Activated naive CD8-positive, alpha-beta T cell treated with anti-CD3 and anti-CD28 coated beads, Interleukin-2, amount 10 ng/mL, durations not matched to agents 7 days and 5 days (primary cell): ENCODE measurements at regions not wholly inside any gene's neighbourhood (a gene's known extent, or its start where the extent isn't known, plus 50 kb on each side); places are given as distances from the start of the nearest gene placed in this dataset.

Experiments
- ATAC-seq: fragments of 150-1000 bp; cut with Tn5 transposase; one replicate; pipeline ENCODE4 v1.10.0; 2021; ENCODE audit warnings: low read depth, moderate library complexity
- POLR2A ChIA-PET: fragments of 350-600 bp; sonication (Branson Sonifier 250); formaldehyde crosslinking; loops from one replicate; lab custom pipeline; 2021; ENCODE audit warnings: antibody characterized with exemption; lab: Charles Lee
- DNase-seq: peaks from one replicate; pipeline ENCODE4 v3.0.0; 2021
- H3K27ac Mint-ChIP-seq: one replicate; pipeline ENCODE4 v1.8.0; 2022; ENCODE audit warnings: mild to moderate bottlenecking, mixed read lengths
- H3K27me3 Mint-ChIP-seq: one replicate; pipeline ENCODE4 v1.8.0; 2022; ENCODE audit warnings: mild to moderate bottlenecking, moderate library complexity, mixed read lengths
- H3K36me3 Mint-ChIP-seq: one replicate; pipeline ENCODE4 v1.8.0; 2021; ENCODE audit warnings: mild to moderate bottlenecking, mixed read lengths
- H3K4me1 Mint-ChIP-seq: one replicate; pipeline ENCODE4 v1.8.0; 2021; ENCODE audit warnings: mixed read lengths
- H3K4me3 Mint-ChIP-seq: one replicate; pipeline ENCODE4 v1.8.0; 2022; ENCODE audit warnings: mild to moderate bottlenecking, moderate library complexity, mixed read lengths
- H3K9me3 Mint-ChIP-seq: one replicate; pipeline ENCODE4 v1.8.0; 2021; ENCODE audit warnings: mixed read lengths

GRCh38 chr5:8861764-8862163 lies 684.1 kb downstream of the SEMA5A start:
- no peak overlapping the region for H3K27ac Mint-ChIP-seq
- H3K4me1 Mint-ChIP-seq: no peaks in the 10 kb centered on the region
- H3K9me3 Mint-ChIP-seq: no peaks in the 10 kb centered on the region
- DNase-seq: no peak
- POLR2A ChIA-PET: no interaction called here
- no peaks in the 10 kb centered on the region for H3K36me3 Mint-ChIP-seq
- no peaks in the 10 kb centered on the region for H3K27me3 Mint-ChIP-seq
- H3K4me3 Mint-ChIP-seq: no peak overlapping the region
- no peak for ATAC-seq

DNA sequence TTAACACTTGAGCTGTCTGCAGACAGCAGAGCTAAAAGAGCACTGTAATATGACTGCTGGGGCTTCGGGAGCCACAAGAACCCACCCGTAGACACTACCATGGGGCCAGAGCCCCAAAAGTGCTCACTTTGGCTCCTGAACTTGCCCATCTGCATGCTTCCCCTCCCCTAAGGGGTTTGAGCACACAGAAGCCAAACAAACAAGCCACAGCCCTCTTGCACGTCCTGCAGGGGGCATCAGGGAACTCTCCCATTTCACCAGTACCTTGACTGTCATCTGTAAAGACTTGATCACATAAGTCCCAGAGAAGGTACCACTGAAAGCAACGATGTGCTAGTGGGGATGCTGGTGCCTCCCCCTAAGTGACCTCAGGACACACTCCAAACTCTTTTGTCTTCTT lies 681.8 kb downstream of the SEMA5A start:
- H3K9me3 Mint-ChIP-seq: no peaks in the 10 kb centered on the region

DNA sequence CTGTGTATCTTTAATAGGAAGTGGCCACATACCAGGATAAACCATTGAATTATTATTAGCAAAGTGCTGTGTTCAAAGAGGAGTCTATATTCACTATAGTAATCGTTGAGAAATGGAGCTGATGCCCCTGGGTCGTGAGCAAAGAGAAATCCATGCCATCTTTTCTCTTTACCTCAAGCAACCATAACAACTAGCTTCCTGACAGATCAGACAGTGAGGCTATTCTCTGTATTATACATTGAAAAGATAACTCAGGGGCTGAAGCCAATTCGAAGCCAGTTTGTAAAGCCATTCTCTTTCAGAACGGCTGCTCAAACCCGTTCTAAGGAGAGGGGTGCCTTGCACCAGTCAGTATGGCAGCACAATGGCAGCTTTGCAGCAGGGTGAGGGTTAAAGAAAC lies 680.6 kb downstream of the SEMA5A start:
- no peaks in the 10 kb centered on the region for H3K36me3 Mint-ChIP-seq
- no peak overlapping the region for H3K27ac Mint-ChIP-seq
- POLR2A ChIA-PET: no interaction called here
- H3K4me3 Mint-ChIP-seq: no peak overlapping the region
- H3K4me1 Mint-ChIP-seq: no peaks in the 10 kb centered on the region
- H3K27me3 Mint-ChIP-seq: no peaks in the 10 kb centered on the region
- H3K9me3 Mint-ChIP-seq: no peaks in the 10 kb centered on the region
- DNase-seq (no peak), ATAC-seq (no peak)

More for the DNA sequence above, 681.8 kb downstream of the SEMA5A start:
- ATAC-seq (no peak), DNase-seq (no peak)
- H3K27ac Mint-ChIP-seq: no peak overlapping the region
- H3K36me3 Mint-ChIP-seq: no peaks in the 10 kb centered on the region
- no peaks in the 10 kb centered on the region for H3K27me3 Mint-ChIP-seq
- POLR2A ChIA-PET: no interaction called here
- H3K4me3 Mint-ChIP-seq: no peak overlapping the region
- no peaks in the 10 kb centered on the region for H3K4me1 Mint-ChIP-seq

GRCh38 chr5:8865686-8866374 lies 680.0 kb downstream of the SEMA5A start:
- Mint-ChIP-seq H3K9me3 (no peaks in the 10 kb centered on the region), H3K27ac (no peak overlapping the region), H3K4me1 (no peaks in the 10 kb centered on the region), H3K36me3 (no peaks in the 10 kb centered on the region), H3K27me3 (no peaks in the 10 kb centered on the region), H3K4me3 (no peak overlapping the region)
- ATAC-seq (no peak), DNase-seq (no peak)
- POLR2A ChIA-PET: no interaction called here

DNA sequence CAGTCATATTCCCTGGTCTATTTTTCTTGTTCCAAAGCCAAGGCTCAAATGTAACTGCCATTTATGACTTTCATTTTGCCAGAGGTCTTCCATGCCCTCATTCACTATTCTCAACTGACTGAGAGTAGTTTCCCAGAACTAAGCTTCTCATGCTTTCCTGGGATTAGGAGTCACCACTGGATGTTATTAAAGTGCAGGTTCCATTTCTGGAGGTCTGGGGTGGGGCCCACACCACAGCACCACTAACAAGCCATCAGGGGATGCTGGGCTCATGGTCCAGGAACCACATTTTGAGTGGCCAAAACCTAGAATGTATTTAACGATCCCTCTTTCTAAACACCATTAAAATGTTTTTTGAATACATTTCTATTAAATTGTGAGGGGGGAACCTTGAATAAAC lies 677.6 kb downstream of the SEMA5A start:
- no peak overlapping the region for H3K27ac Mint-ChIP-seq
- no peaks in the 10 kb centered on the region for H3K27me3 Mint-ChIP-seq
- ATAC-seq (no peak), DNase-seq (no peak)
- no peaks in the 10 kb centered on the region for H3K4me1 Mint-ChIP-seq
- no peak overlapping the region for H3K4me3 Mint-ChIP-seq
- H3K36me3 Mint-ChIP-seq: no peaks in the 10 kb centered on the region
- POLR2A ChIA-PET: no interaction called here
- peaks cover 2% of the 10 kb centered on the region for H3K9me3 Mint-ChIP-seq

DNA sequence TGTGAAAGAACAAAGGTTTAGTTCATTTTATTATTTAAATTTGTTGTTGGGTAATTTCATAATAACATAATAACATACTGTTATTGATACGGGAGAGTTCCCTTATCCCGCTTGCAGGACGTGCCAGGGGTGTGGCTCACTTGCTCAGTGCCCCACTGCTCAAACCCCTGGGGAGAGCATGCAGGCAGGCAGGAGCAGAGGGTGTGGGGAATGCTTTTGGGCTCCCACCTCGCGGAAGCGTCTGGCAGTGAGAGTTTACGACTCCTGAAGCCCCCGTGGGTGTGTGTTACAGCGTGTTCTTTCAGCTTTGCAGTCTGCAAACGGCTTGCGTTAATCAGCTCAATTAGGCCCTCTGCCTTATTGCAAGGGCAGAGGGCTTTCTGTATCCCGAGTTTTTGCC lies 675.9 kb downstream of the SEMA5A start:
- peaks cover 2% of the 10 kb centered on the region for H3K9me3 Mint-ChIP-seq
- H3K27ac Mint-ChIP-seq: no peak overlapping the region
- POLR2A ChIA-PET: no interaction called here
- H3K36me3 Mint-ChIP-seq: no peaks in the 10 kb centered on the region
- DNase-seq (no peak), ATAC-seq (no peak)
- H3K4me3 Mint-ChIP-seq: no peak overlapping the region
- no peaks in the 10 kb centered on the region for H3K4me1 Mint-ChIP-seq
- H3K27me3 Mint-ChIP-seq: no peaks in the 10 kb centered on the region

GRCh38 chr5:8870349-8870958 lies 675.4 kb downstream of the SEMA5A start:
- POLR2A ChIA-PET: no interaction called here
- ATAC-seq (no peak), DNase-seq (no peak)
- Mint-ChIP-seq H3K27ac (no peak overlapping the region), H3K4me3 (no peak overlapping the region), H3K27me3 (no peaks in the 10 kb centered on the region), H3K4me1 (no peaks in the 10 kb centered on the region), H3K9me3 (peaks cover 2% of the 10 kb centered on the region), H3K36me3 (no peaks in the 10 kb centered on the region)

- Mint-ChIP-seq H3K4me1 (no peaks in the 10 kb centered on the region), H3K27ac (no peak overlapping the region), H3K4me3 (no peak overlapping the region), H3K36me3 (no peaks in the 10 kb centered on the region), H3K27me3 (no peaks in the 10 kb centered on the region), H3K9me3 (peaks cover 2% of the 10 kb centered on the region)
- no peak for ATAC-seq
- POLR2A ChIA-PET: no interaction called here
- DNase-seq: no peak
These were observed 674.9 kb downstream of the SEMA5A start for GRCh38 chr5:8870959-8871355.

GRCh38 chr5:8871446-8871845 lies 674.4 kb downstream of the SEMA5A start:
- H3K4me3 Mint-ChIP-seq: no peak overlapping the region

GRCh38 chr5:8875722-8876121 lies 670.2 kb downstream of the SEMA5A start:
- DNase-seq (no peak), ATAC-seq (no peak)
- Mint-ChIP-seq H3K9me3 (peaks cover 4% of the 10 kb centered on the region), H3K27ac (no peak overlapping the region), H3K36me3 (no peaks in the 10 kb centered on the region), H3K4me1 (no peaks in the 10 kb centered on the region), H3K27me3 (no peaks in the 10 kb centered on the region), H3K4me3 (no peak overlapping the region)
- POLR2A ChIA-PET: no interaction called here

More at GRCh38 chr5:8871446-8871845, 674.4 kb downstream of the SEMA5A start:
- no peak overlapping the region for H3K27ac Mint-ChIP-seq
- peaks cover 4% of the 10 kb centered on the region for H3K9me3 Mint-ChIP-seq
- no peak for DNase-seq
- H3K4me1 Mint-ChIP-seq: no peaks in the 10 kb centered on the region
- POLR2A ChIA-PET: no interaction called here
- ATAC-seq: no peak
- H3K36me3 Mint-ChIP-seq: no peaks in the 10 kb centered on the region
- no peaks in the 10 kb centered on the region for H3K27me3 Mint-ChIP-seq

DNA sequence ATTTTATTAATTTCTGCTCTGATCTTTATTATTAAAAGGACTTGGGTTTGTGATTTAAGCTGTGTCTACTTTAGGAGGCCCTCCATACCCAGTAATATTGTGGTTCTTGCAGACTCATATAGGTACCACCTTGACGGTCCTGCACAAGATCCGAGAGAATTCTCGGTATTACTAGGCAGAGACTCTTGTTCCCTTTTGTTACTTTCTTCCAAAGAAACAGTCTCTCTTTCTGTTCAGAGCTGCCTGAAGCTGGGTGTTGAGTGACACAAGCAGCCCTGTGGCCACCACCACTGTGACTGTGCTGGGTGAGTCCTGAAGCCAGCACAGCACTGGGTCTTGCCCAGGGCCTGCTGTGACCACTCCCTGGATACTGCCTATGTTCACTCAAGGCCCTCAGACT lies 666.6 kb downstream of the SEMA5A start:
- Mint-ChIP-seq H3K4me1 (no peaks in the 10 kb centered on the region), H3K27ac (no peak overlapping the region), H3K27me3 (no peaks in the 10 kb centered on the region), H3K4me3 (no peak overlapping the region), H3K36me3 (no peaks in the 10 kb centered on the region), H3K9me3 (peaks cover 5% of the 10 kb centered on the region)
- DNase-seq (no peak), ATAC-seq (no peak)
- POLR2A ChIA-PET: no interaction called here

- Mint-ChIP-seq H3K36me3 (no peaks in the 10 kb centered on the region), H3K4me3 (no peak overlapping the region), H3K9me3 (peaks cover 2% of the 10 kb centered on the region), H3K27me3 (no peaks in the 10 kb centered on the region), H3K27ac (no peak overlapping the region), H3K4me1 (no peaks in the 10 kb centered on the region)
- POLR2A ChIA-PET: no interaction called here
- DNase-seq (no peak), ATAC-seq (no peak)
These were observed 661.8 kb downstream of the SEMA5A start for GRCh38 chr5:8884029-8884428.

GRCh38 chr5:8892926-8893325 lies 652.9 kb downstream of the SEMA5A start:
- Mint-ChIP-seq H3K4me1 (no peaks in the 10 kb centered on the region), H3K4me3 (no peak overlapping the region), H3K9me3 (peaks cover 1% of the 10 kb centered on the region), H3K27ac (no peak overlapping the region), H3K27me3 (no peaks in the 10 kb centered on the region), H3K36me3 (no peaks in the 10 kb centered on the region)
- ATAC-seq (no peak), DNase-seq (no peak)
- POLR2A ChIA-PET: no interaction called here

DNA sequence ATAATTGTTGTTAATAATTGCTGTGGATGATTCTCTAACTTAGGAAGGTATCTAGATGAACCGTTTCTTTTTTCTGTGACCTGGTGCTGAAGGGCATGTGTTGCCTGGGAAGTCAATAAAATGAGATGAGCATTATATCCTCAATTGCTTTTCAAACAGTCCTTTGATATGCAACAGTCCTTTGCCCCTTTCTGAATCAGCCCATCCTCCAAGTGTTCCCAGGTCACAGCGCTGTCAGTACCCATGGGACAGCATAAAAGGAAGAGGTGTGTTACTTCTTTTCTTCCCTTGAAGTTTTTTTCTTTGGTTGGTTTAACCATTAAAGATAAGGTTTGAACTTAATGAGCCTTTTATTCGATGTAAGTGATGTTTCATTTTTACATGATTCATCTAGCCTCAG lies 651.8 kb downstream of the SEMA5A start:
- Mint-ChIP-seq H3K27ac (no peak overlapping the region), H3K36me3 (no peaks in the 10 kb centered on the region), H3K27me3 (no peaks in the 10 kb centered on the region), H3K4me1 (no peaks in the 10 kb centered on the region), H3K4me3 (no peak overlapping the region), H3K9me3 (peaks cover 1% of the 10 kb centered on the region)
- DNase-seq (no peak), ATAC-seq (no peak)
- POLR2A ChIA-PET: no interaction called here
